Lung (tissue), 11 donors: ENCODE measurements at regions not wholly inside any gene's neighbourhood (a gene's known extent, or its start where the extent isn't known, plus 50 kb on each side); places are given as distances from the start of the nearest gene placed in this dataset.
A peak's percentile ranks its signal among the peaks of the same experiment; 100 is the strongest.

Experiments
- ATAC-seq: fragments of 200-7000 bp; cut with Tn5 transposase; one replicate; pipeline ENCODE4 v1.9.1; 2020; ENCODE audit warnings: moderate number of reproducible peaks; ENCODE audit not compliant: insufficient read depth, low FRiP score
- DNase-seq, 3 donors: peaks; one replicate each; pipeline ENCODE4 v3.0.0-alpha.2; 2013 to 2017
- H3K27ac ChIP-seq, 2 donors: one replicate each; pipeline ENCODE4 v1.5.1; 2013; ENCODE audit warnings: mild to moderate bottlenecking in 2 of 2, moderate library complexity in 2 of 2, control low read depth in 1 of 2, inconsistent platforms in 1 of 2, low read depth in 1 of 2, low read length in 1 of 2
- H3K27me3 ChIP-seq, 3 donors: one replicate each; pipeline ENCODE4 v1.5.1; 2013; ENCODE audit warnings: low read length in 2 of 3; ENCODE audit not compliant: control insufficient read depth in 3 of 3, insufficient read depth in 3 of 3
- H3K36me3 ChIP-seq, 4 donors: one replicate each; pipeline ENCODE4 v1.5.1; 2013; ENCODE audit warnings: low read length in 4 of 4, mild to moderate bottlenecking in 1 of 4, moderate library complexity in 1 of 4; ENCODE audit not compliant: control insufficient read depth in 4 of 4, insufficient read depth in 4 of 4
- H3K4me1 ChIP-seq, 5 donors: one replicate each; pipeline ENCODE4 v1.5.1; 2013; ENCODE audit warnings: low read length in 5 of 5, mild to moderate bottlenecking in 2 of 5, moderate library complexity in 1 of 5; ENCODE audit not compliant: control insufficient read depth in 5 of 5, insufficient read depth in 5 of 5
- H3K4me3 ChIP-seq: one replicate; pipeline ENCODE4 v1.5.1; 2013; ENCODE audit warnings: mild to moderate bottlenecking, control low read depth, moderate library complexity
- H3K9ac ChIP-seq, 2 donors: one replicate each; pipeline ENCODE4 v1.5.1; 2013; ENCODE audit warnings: low read length in 2 of 2, control low read depth in 1 of 2; ENCODE audit not compliant: insufficient read depth in 1 of 2
- H3K9me3 ChIP-seq, 4 donors: one replicate each; pipeline ENCODE4 v1.5.1; 2013; ENCODE audit warnings: low read length in 3 of 4, mild to moderate bottlenecking in 1 of 4, moderate library complexity in 1 of 4; ENCODE audit not compliant: control insufficient read depth in 4 of 4, insufficient read depth in 3 of 4
- CTCF ChIP-seq: IDR thresholded peaks from 2 replicates; pipeline ENCODE4 v1.5.1; 2012; ENCODE audit warnings: mild to moderate bottlenecking; ENCODE audit errors: control extremely low read depth, extremely low read depth
- WGBS, 2 donors: extraction: QIAGEN DNeasy Blood & Tissue Kit; methylation state at CpG; one replicate each; pipeline ENCODE4 v1.1.7; 2013; 5-methylcytosine and 5-hydroxymethylcytosine counted together
- donor health status: control.
- donor health status: control.
- donor health status: Bipolar disorder and iron deficiency.
- donor health status: healthy.
- donor health status: DM: yes; HTN: yes; CAD: no.

- H3K36me3 ChIP-seq = no peaks in the 10 kb centered on the region
- no peak overlapping the region for H3K9ac ChIP-seq
- no peaks in the 10 kb centered on the region for H3K27me3 ChIP-seq
- no peak overlapping the region for H3K4me3 ChIP-seq
- H3K27ac ChIP-seq = no peak overlapping the region
- TF ChIP-seq CTCF = no peak
- whole genome bisulfite sequencing, 2 donors = 88 to 91% methylated on average over 3 of the region's 3 CpGs
- H3K4me1 ChIP-seq = peaks cover 0 to 4% (median 0%) of the 10 kb centered on the region in 5 donors
- H3K9me3 ChIP-seq = no peaks in the 10 kb centered on the region
- DNase-seq = no peak
- ATAC-seq = no peak
These were observed 177.8 kb upstream of the PMFBP1 start for GRCh38 chr16:72349719-72350118.

- no peak overlapping the region for H3K27ac ChIP-seq
- H3K9me3 ChIP-seq = peaks cover 0 to 10% (median 4%) of the 10 kb centered on the region in 4 donors
- H3K27me3 ChIP-seq = no peaks in the 10 kb centered on the region
- no peak overlapping the region for H3K9ac ChIP-seq
- TF ChIP-seq CTCF = no peak
- H3K4me1 ChIP-seq = no peaks in the 10 kb centered on the region
- no peak overlapping the region for H3K4me3 ChIP-seq
- H3K36me3 ChIP-seq = no peaks in the 10 kb centered on the region
- DNase-seq (no peak), ATAC-seq (no peak)
- WGBS, 2 donors = 81 to 100% methylated on average over 2 of the region's 2 CpGs
These were observed 161.0 kb upstream of the PMFBP1 start for GRCh38 chr16:72332926-72333325.

GRCh38 chr16:72324578-72324977 lies 152.6 kb upstream of the PMFBP1 start:
- no peak for TF ChIP-seq CTCF
- H3K27me3 ChIP-seq = no peaks in the 10 kb centered on the region
- H3K36me3 ChIP-seq = no peaks in the 10 kb centered on the region
- H3K4me1 ChIP-seq = no peaks in the 10 kb centered on the region
- ATAC-seq = no peak
- H3K9me3 ChIP-seq = peaks cover 0 to 5% (median 0%) of the 10 kb centered on the region in 4 donors
- WGBS, 2 donors = 92 to 95% methylated on average over 7 of the region's 7 CpGs
- H3K9ac ChIP-seq = no peak overlapping the region
- no peak overlapping the region for H3K4me3 ChIP-seq
- H3K27ac ChIP-seq = no peak overlapping the region
- DNase-seq = no peak

- no peaks in the 10 kb centered on the region for H3K27me3 ChIP-seq
- H3K4me3 ChIP-seq = no peak overlapping the region
- peak in 2 of 3 donors; percentile 11 to 47 for DNase-seq
- no peak for TF ChIP-seq CTCF
- no peak for ATAC-seq
- no peak overlapping the region for H3K9ac ChIP-seq
- H3K4me1 ChIP-seq = peaks cover 0 to 15% (median 0%) of the 10 kb centered on the region in 5 donors
- no peak overlapping the region for H3K27ac ChIP-seq
- H3K36me3 ChIP-seq = no peaks in the 10 kb centered on the region
- 29 to 45% methylated on average over 2 of the region's 2 CpGs for WGBS, 2 donors
- peaks cover 0 to 7% (median 0%) of the 10 kb centered on the region in 4 donors for H3K9me3 ChIP-seq
These were observed 145.5 kb upstream of the PMFBP1 start for GRCh38 chr16:72317446-72317845.
